HUES48 (cell line): ENCODE measurements at regions not wholly inside any gene's neighbourhood (a gene's known extent, or its start where the extent isn't known, plus 50 kb on each side); places are given as distances from the start of the nearest gene placed in this dataset.

Experiments used
- H3K27ac ChIP-seq: one replicate; pipeline ENCODE4 v1.7.0; 2013; ENCODE audit warnings: low read depth, low read length, inconsistent platforms
- H3K27me3 ChIP-seq: 2 replicates; pipeline ENCODE4 v1.6.1; 2013; ENCODE audit warnings: mild to moderate bottlenecking, low read length; ENCODE audit not compliant: control insufficient read depth, insufficient read depth
- H3K36me3 ChIP-seq: 2 replicates; pipeline ENCODE4 v1.6.1; 2013; ENCODE audit warnings: low read length; ENCODE audit not compliant: control insufficient read depth, insufficient read depth
- H3K4me1 ChIP-seq: 2 replicates; pipeline ENCODE4 v1.6.1; 2013; ENCODE audit warnings: mild to moderate bottlenecking, low read length; ENCODE audit not compliant: control insufficient read depth, insufficient read depth
- H3K4me3 ChIP-seq: 2 replicates; pipeline ENCODE4 v1.5.1; 2013; ENCODE audit warnings: mild to moderate bottlenecking, low read depth, low read length
- H3K9ac ChIP-seq: 2 replicates; pipeline ENCODE4 v1.6.1; 2013; ENCODE audit warnings: mild to moderate bottlenecking, low read depth, low read length, moderate library complexity
- H3K9me3 ChIP-seq: 2 replicates; pipeline ENCODE4 v1.6.1; 2013; ENCODE audit warnings: low read length; ENCODE audit not compliant: control insufficient read depth, insufficient read depth

DNA sequence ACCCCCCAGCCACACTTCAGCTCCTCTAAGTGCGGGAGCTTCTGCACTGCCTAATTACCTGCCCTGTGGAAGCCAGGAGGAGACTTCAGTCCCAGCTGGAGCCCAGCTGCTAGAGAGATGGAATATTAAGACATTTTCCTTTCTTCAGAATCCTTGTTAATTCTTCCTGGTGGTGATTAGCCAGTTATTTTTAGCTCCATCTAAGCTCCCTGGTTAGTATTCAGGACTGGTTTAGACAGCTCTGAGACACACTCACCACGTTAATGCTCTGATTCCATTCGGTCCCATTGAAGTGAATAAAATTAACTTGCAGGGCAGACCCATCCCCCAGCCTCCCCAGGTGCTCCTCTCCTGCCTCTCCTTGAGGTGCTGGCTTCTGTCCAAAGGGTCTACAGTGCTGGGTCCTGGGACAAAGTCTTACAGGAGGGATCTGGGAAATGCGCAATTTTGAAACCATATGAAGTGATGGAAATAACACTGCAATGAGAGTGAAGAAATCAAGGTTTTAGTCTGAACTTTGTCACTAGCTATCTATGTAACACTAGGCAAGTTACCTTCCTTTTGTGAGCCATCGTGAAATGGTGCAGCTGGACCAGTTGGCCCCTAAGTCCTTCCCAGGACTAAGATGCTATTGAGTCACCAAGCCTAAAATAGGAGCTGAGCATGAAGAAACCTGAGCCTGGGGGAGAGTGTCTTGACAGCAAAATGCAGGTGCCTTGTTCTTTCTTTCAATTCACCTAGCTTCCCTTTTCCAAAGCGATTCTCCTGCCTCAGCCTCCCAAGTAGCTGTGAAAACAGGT is 117.4 kb upstream of the ATP1A1 start:
- Histone ChIP-seq H3K36me3 (no peaks in the 10 kb centered on the region), H3K9ac (no peak overlapping the region), H3K4me1 (no peaks in the 10 kb centered on the region)

GRCh38 chr1:116256286-116256649 is 116.8 kb upstream of the ATP1A1 start:
- Histone ChIP-seq H3K27me3 (no peaks in the 10 kb centered on the region), H3K36me3 (no peaks in the 10 kb centered on the region), H3K9me3 (no peaks in the 10 kb centered on the region), H3K27ac (no peak overlapping the region), H3K4me3 (no peak overlapping the region), H3K9ac (no peak overlapping the region), H3K4me1 (no peaks in the 10 kb centered on the region)

More for the DNA sequence above, 117.4 kb upstream of the ATP1A1 start:
- H3K27me3 ChIP-seq = no peaks in the 10 kb centered on the region
- H3K9me3 ChIP-seq = no peaks in the 10 kb centered on the region
- no peak overlapping the region for H3K4me3 ChIP-seq
- no peak overlapping the region for H3K27ac ChIP-seq

GRCh38 chr1:116256875-116257274 is 116.2 kb upstream of the ATP1A1 start:
- Histone ChIP-seq H3K36me3 (no peaks in the 10 kb centered on the region), H3K4me3 (no peak overlapping the region), H3K4me1 (no peaks in the 10 kb centered on the region), H3K27ac (no peak overlapping the region), H3K27me3 (no peaks in the 10 kb centered on the region), H3K9ac (no peak overlapping the region), H3K9me3 (no peaks in the 10 kb centered on the region)

DNA sequence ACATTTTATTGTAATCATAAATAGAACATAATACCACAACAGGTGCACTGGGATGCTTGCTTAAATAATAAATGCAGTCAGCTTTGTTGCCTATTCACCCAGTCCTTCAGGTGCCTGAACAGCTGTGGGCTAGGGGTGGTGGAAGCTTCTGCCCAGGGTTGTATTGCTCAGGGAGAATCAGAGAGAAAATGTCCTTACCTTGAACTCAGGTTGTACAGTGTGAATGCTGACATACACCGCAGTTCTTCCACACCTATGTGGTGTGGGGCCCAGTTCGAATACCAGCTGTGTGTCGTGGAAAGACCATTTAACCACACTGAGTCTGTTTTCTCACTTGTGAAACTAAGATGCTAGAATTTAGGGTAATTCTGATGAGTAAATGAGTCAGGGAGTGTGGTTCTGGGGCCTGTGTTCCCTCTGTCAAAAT is 115.7 kb upstream of the ATP1A1 start:
- Histone ChIP-seq H3K27me3 (no peaks in the 10 kb centered on the region), H3K4me1 (no peaks in the 10 kb centered on the region), H3K36me3 (no peaks in the 10 kb centered on the region), H3K27ac (no peak overlapping the region), H3K4me3 (no peak overlapping the region), H3K9ac (no peak overlapping the region), H3K9me3 (no peaks in the 10 kb centered on the region)

GRCh38 chr1:116257836-116258235 is 115.2 kb upstream of the ATP1A1 start:
- Histone ChIP-seq H3K4me3 (no peak overlapping the region), H3K4me1 (no peaks in the 10 kb centered on the region), H3K36me3 (no peaks in the 10 kb centered on the region), H3K9me3 (no peaks in the 10 kb centered on the region), H3K27me3 (no peaks in the 10 kb centered on the region), H3K9ac (no peak overlapping the region), H3K27ac (no peak overlapping the region)

DNA sequence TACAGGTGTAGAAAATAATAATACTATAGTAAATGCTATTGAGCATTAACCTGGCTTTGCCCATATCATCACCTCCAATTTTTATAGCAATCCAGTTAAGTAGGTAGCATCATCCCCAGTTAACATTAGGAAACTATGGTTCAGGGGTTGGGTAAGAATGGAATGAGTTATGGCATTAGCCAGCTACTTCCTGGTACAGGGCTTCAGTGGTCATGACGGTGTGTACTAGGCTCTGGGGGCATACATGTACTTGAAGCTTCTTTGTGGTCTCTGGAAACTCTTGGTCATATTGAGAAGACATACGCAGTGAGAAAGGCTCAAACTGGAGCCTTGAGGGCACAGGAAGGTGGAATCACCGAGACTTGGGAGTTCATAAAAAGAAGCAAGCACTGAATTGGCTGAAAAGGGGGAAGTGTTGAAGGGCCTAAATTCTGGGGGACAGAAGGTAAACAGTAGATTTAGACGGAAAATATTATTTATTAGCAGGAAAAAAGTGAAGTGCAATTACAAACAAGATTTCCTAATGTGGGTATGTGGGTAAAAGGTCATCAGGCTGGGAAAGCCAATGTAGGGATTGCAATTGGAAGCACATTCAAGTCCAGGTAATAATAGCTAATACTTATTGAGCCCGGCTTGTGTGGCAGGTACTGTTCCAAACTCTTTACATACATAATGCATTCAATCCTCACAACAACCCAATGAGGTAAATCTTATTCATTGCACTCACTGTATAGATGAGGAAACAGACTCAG is 114.2 kb upstream of the ATP1A1 start:
- Histone ChIP-seq H3K27me3 (no peaks in the 10 kb centered on the region), H3K4me1 (no peaks in the 10 kb centered on the region), H3K36me3 (no peaks in the 10 kb centered on the region), H3K9ac (no peak overlapping the region), H3K27ac (no peak overlapping the region), H3K4me3 (no peak overlapping the region), H3K9me3 (no peaks in the 10 kb centered on the region)

DNA sequence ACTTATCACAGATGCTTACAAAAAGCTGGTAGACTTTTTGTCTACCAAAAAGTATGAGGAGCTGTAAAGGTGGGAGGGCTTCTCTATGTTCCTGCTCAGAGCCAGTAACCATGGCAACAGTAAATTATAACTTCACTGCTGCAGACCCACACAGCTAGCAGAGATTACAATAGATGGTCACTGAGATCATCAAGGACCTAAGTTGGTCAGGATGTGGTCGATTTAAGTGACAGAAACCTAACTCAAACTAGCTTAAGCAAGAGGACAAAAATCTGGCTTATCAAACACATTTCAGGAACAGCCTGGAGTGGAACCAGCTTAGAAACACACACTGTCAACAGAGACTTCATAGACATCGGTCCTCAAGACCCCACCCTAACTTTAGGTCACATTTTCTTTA is 113.4 kb upstream of the ATP1A1 start:
- H3K4me1 ChIP-seq = no peaks in the 10 kb centered on the region
- no peak overlapping the region for H3K27ac ChIP-seq
- H3K27me3 ChIP-seq = no peaks in the 10 kb centered on the region
- H3K36me3 ChIP-seq = no peaks in the 10 kb centered on the region
- no peak overlapping the region for H3K9ac ChIP-seq
- H3K4me3 ChIP-seq = no peak overlapping the region
- H3K9me3 ChIP-seq = no peaks in the 10 kb centered on the region

- no peak overlapping the region for H3K4me3 ChIP-seq
- no peaks in the 10 kb centered on the region for H3K4me1 ChIP-seq
- no peaks in the 10 kb centered on the region for H3K36me3 ChIP-seq
- no peak overlapping the region for H3K27ac ChIP-seq
- no peaks in the 10 kb centered on the region for H3K27me3 ChIP-seq
- no peaks in the 10 kb centered on the region for H3K9me3 ChIP-seq
- no peak overlapping the region for H3K9ac ChIP-seq
These were observed 112.9 kb upstream of the ATP1A1 start for GRCh38 chr1:116260115-116260514.

GRCh38 chr1:116260621-116261020 is 112.4 kb upstream of the ATP1A1 start:
- Histone ChIP-seq H3K9me3 (no peaks in the 10 kb centered on the region), H3K9ac (no peak overlapping the region), H3K4me3 (no peak overlapping the region), H3K27ac (no peak overlapping the region), H3K4me1 (no peaks in the 10 kb centered on the region), H3K27me3 (no peaks in the 10 kb centered on the region), H3K36me3 (no peaks in the 10 kb centered on the region)

GRCh38 chr1:116261227-116261626 is 111.8 kb upstream of the ATP1A1 start:
- Histone ChIP-seq H3K27ac (no peak overlapping the region), H3K9ac (no peak overlapping the region), H3K27me3 (no peaks in the 10 kb centered on the region)

DNA sequence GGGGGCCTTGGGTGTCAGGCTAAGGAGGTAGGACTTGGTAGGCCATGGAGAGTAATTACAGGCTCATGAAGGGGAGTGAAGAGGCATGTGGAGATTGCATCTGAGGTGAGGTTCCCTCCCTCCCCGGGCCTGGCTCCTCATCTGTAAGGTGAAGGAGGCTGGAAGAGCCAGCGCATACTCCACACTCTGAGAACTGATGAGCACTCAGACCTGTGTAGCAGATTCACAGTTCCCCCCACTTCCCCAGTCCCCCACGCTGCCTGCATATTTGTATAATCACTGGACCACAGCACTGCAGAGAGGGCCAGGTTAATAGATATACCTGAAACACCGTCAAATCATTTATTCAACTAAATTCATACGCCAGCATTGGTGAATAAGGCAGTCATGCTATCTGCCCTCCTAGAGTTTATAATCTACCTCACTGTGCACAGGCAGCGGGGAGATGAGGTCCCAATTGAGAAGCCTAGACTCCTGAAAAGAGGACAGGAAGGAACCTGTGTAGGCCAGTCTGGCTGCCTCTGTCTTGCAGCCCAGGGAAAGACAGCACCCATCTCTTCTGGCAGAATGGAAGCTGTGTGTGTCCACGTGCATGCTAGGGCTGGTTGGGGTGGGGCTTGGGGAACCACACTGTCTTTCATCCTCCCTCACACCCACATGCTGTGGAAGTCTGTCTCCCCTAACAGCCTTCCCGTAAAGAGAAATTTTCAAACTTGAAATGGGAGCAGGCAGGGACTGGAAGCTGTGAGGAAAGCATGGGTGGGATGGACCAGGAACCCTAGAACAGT is 110.6 kb upstream of the ATP1A1 start:
- no peaks in the 10 kb centered on the region for H3K36me3 ChIP-seq
- H3K27me3 ChIP-seq = no peaks in the 10 kb centered on the region
- H3K27ac ChIP-seq = peak overlapping the region; percentile 34
- H3K9me3 ChIP-seq = no peaks in the 10 kb centered on the region
- H3K4me1 ChIP-seq = no peaks in the 10 kb centered on the region
- no peak overlapping the region for H3K9ac ChIP-seq
- H3K4me3 ChIP-seq = no peak overlapping the region

More at GRCh38 chr1:116261227-116261626, 111.8 kb upstream of the ATP1A1 start:
- Histone ChIP-seq H3K36me3 (no peaks in the 10 kb centered on the region), H3K9me3 (no peaks in the 10 kb centered on the region), H3K4me3 (no peak overlapping the region), H3K4me1 (no peaks in the 10 kb centered on the region)
